ENCODE measurements at regions not wholly inside any gene's neighbourhood (a gene's known extent, or its start where the extent isn't known, plus 50 kb on each side); places are given as distances from the start of the nearest gene placed in this dataset.

GRCh38 chr13:44692173-44692713, 116.1 kb upstream of the TSC22D1 start (continued):
- TF ChIP-seq CHD7 (IDR thresholded peaks at IDR 0.05; ENCODE audit: low read depth, low read length) (no peak), SP2 (IDR thresholded peaks at IDR 0.05; ENCODE audit: extremely low read depth, low read depth, low read length, poor library complexity, severe bottlenecking) (no peak), ZNF184 (CRISPR knock-in tag; IDR thresholded peaks at IDR 0.05) (no peak), SREBF1 (IDR thresholded peaks at IDR 0.05; ENCODE audit: borderline replicate concordance, low read depth, low read length) (no peak), RCOR1 (IDR thresholded peaks at IDR 0.05; ENCODE audit: borderline replicate concordance in 1 of 2, low read depth in 2 of 2, low read length in 2 of 2) (no peak), THRAP3 (IDR thresholded peaks at IDR 0.05; ENCODE audit: borderline replicate concordance) (no peak), POLR3G (IDR thresholded peaks at IDR 0.05; ENCODE audit: extremely low read depth, insufficient read length, insufficient replicate concordance) (no peak), BDP1 (IDR thresholded peaks at IDR 0.05; ENCODE audit: insufficient read depth, insufficient read length) (no peak), ZNF717 (CRISPR knock-in tag; IDR thresholded peaks at IDR 0.05) (0 out of 2 replicates have a peak, but pooled peaks have one; percentile 57), GTF2E2 (tag; IDR thresholded peaks at IDR 0.05) (no peak), NCOR1 (IDR thresholded peaks at IDR 0.05) (no peak), NCOA2 (IDR thresholded peaks at IDR 0.05; ENCODE audit: partially characterized antibody in 2 of 2) (no peak), TBP (optimal IDR thresholded peaks at IDR 0.05; ENCODE audit: low read depth, low read length) (peak; percentile 94), DMBX1 (CRISPR knock-in tag; IDR thresholded peaks at IDR 0.05; ENCODE audit: borderline replicate concordance) (no peak), SUPT5H (IDR thresholded peaks at IDR 0.05) (peak; percentile 48)
- TF ChIP-seq, protein P1, sequence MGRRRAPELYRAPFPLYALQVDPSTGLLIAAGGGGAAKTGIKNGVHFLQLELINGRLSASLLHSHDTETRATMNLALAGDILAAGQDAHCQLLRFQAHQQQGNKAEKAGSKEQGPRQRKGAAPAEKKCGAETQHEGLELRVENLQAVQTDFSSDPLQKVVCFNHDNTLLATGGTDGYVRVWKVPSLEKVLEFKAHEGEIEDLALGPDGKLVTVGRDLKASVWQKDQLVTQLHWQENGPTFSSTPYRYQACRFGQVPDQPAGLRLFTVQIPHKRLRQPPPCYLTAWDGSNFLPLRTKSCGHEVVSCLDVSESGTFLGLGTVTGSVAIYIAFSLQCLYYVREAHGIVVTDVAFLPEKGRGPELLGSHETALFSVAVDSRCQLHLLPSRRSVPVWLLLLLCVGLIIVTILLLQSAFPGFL (CRISPR knock-in tag; IDR thresholded peaks at IDR 0.05) = no peak
